ENCODE measurements at regions not wholly inside any gene's neighbourhood (a gene's known extent, or its start where the extent isn't known, plus 50 kb on each side); places are given as distances from the start of the nearest gene placed in this dataset.

DNA sequence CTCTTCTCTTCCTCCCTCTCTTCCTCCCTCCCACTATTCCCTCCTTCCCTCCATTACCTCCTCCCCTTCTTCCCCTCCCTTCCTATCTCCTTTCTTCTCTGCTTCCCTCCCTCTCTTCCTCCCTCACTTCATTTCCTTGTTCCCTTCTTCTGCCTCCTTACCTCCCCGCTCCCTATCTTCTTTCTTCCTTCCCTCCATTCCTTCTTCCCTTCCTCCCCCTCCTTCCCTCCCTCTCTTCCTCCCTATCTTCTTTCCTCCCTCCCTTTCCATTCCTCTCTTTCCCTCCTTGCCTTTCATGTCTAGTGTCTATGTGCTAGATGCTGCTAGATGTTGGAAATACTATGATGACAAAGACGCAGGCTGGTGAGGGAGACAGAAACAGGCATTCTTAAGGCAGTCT lies 246.0 kb downstream of the TDRD15 start:
- Histone ChIP-seq H3K27ac (ENCODE audit: insufficient read depth, low read length) (no peak overlapping the region), H3K9me3 (ENCODE audit: control insufficient read depth, insufficient read depth, low read depth, low read length) (no peaks in the 10 kb centered on the region), H4K20me1 (ENCODE audit: control insufficient read depth, extremely low read depth, insufficient read depth, low read length) (no peaks in the 10 kb centered on the region), H3K79me2 (ENCODE audit: control insufficient read depth, insufficient read depth, low read length) (no peaks in the 10 kb centered on the region), H3K4me2 (ENCODE audit: extremely low read depth, insufficient read depth, low read length) (no peak overlapping the region), H3K36me3 (ENCODE audit: control insufficient read depth, insufficient read depth, low read length) (no peaks in the 10 kb centered on the region), H3K4me3 (replicated peaks in 1 of 4; ENCODE audit: control extremely low read depth in 1 of 4, insufficient read depth in 1 of 4, low read depth in 3 of 4, low read length in 4 of 4) (no peak overlapping the region), H3K9ac (ENCODE audit: insufficient read depth, low read length) (no peak overlapping the region), H2AFZ (ENCODE audit: low read length) (no peak overlapping the region), H3K4me1 (ENCODE audit: control insufficient read depth, extremely low read depth, insufficient read depth, low read length) (no peaks in the 10 kb centered on the region), H3K27me3 (ENCODE audit: control insufficient read depth, insufficient read depth, low read length) (no peaks in the 10 kb centered on the region)
- DNase-seq (ENCODE audit: low read depth in 2 of 2): no peak
- TF ChIP-seq CTCF (conservative IDR thresholded peaks at IDR 0.05 in 1 of 2, IDR thresholded peaks at IDR 0.05 in 1 of 2; ENCODE audit: low read depth in 1 of 2, low read length in 2 of 2): no peak
- TF ChIP-seq EZH2 (IDR thresholded peaks at IDR 0.05; ENCODE audit: low read length, missing control alignments): no peak

DNA sequence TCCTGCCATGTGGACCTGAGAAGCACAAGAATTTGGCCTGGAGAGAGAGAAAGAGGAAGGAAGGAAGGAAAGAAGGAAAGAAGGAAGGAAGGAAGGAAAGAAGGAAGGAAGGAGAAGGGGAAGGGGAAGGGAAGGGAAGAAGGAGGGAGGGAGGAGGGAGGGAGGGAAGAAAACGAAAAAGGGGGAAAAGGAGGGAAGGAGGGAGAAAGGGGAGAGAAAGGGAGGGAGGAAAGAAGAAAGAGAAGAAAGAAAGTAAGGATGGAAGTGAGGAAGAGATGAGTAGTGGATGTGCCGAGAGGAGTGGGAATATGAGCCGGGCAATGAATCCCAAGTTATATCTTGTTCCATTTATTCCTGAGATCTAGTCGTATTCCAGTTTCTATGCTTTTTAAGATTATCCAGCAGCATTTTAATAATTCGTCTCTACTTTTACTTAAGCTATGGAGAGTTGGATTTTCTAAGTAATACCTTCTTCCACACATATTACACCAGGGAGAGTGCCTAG lies 247.8 kb downstream of the TDRD15 start:
- Histone ChIP-seq H3K4me3 (replicated peaks in 1 of 4; ENCODE audit: control extremely low read depth in 1 of 4, insufficient read depth in 1 of 4, low read depth in 3 of 4, low read length in 4 of 4) (no peak overlapping the region), H3K4me1 (ENCODE audit: control insufficient read depth, extremely low read depth, insufficient read depth, low read length) (no peaks in the 10 kb centered on the region), H2AFZ (ENCODE audit: low read length) (no peak overlapping the region), H3K4me2 (ENCODE audit: extremely low read depth, insufficient read depth, low read length) (no peak overlapping the region), H3K9me3 (ENCODE audit: control insufficient read depth, insufficient read depth, low read depth, low read length) (no peaks in the 10 kb centered on the region), H3K27me3 (ENCODE audit: control insufficient read depth, insufficient read depth, low read length) (no peaks in the 10 kb centered on the region), H3K36me3 (ENCODE audit: control insufficient read depth, insufficient read depth, low read length) (no peaks in the 10 kb centered on the region), H3K27ac (ENCODE audit: insufficient read depth, low read length) (no peak overlapping the region), H4K20me1 (ENCODE audit: control insufficient read depth, extremely low read depth, insufficient read depth, low read length) (no peaks in the 10 kb centered on the region), H3K9ac (ENCODE audit: insufficient read depth, low read length) (no peak overlapping the region), H3K79me2 (ENCODE audit: control insufficient read depth, insufficient read depth, low read length) (no peaks in the 10 kb centered on the region)
- no peak for TF ChIP-seq EZH2 (IDR thresholded peaks at IDR 0.05; ENCODE audit: low read length, missing control alignments)
- no peak for TF ChIP-seq CTCF (conservative IDR thresholded peaks at IDR 0.05 in 1 of 2, IDR thresholded peaks at IDR 0.05 in 1 of 2; ENCODE audit: low read depth in 1 of 2, low read length in 2 of 2)
- no peak for DNase-seq (ENCODE audit: low read depth in 2 of 2)

GRCh38 chr2:21372654-21373053 lies 248.9 kb downstream of the TDRD15 start:
- Histone ChIP-seq H3K4me2 (ENCODE audit: extremely low read depth, insufficient read depth, low read length) (no peak overlapping the region), H3K27ac (ENCODE audit: insufficient read depth, low read length) (no peak overlapping the region), H3K4me3 (replicated peaks in 1 of 4; ENCODE audit: control extremely low read depth in 1 of 4, insufficient read depth in 1 of 4, low read depth in 3 of 4, low read length in 4 of 4) (no peak overlapping the region), H3K4me1 (ENCODE audit: control insufficient read depth, extremely low read depth, insufficient read depth, low read length) (no peaks in the 10 kb centered on the region), H4K20me1 (ENCODE audit: control insufficient read depth, extremely low read depth, insufficient read depth, low read length) (no peaks in the 10 kb centered on the region), H3K27me3 (ENCODE audit: control insufficient read depth, insufficient read depth, low read length) (no peaks in the 10 kb centered on the region), H3K9ac (ENCODE audit: insufficient read depth, low read length) (no peak overlapping the region), H2AFZ (ENCODE audit: low read length) (no peak overlapping the region), H3K36me3 (ENCODE audit: control insufficient read depth, insufficient read depth, low read length) (no peaks in the 10 kb centered on the region), H3K9me3 (ENCODE audit: control insufficient read depth, insufficient read depth, low read depth, low read length) (no peaks in the 10 kb centered on the region), H3K79me2 (ENCODE audit: control insufficient read depth, insufficient read depth, low read length) (no peaks in the 10 kb centered on the region)
- TF ChIP-seq CTCF (conservative IDR thresholded peaks at IDR 0.05 in 1 of 2, IDR thresholded peaks at IDR 0.05 in 1 of 2; ENCODE audit: low read depth in 1 of 2, low read length in 2 of 2): peak; percentile 27 to 49
- TF ChIP-seq EZH2 (IDR thresholded peaks at IDR 0.05; ENCODE audit: low read length, missing control alignments): no peak
- DNase-seq (ENCODE audit: low read depth in 2 of 2): peak in 1 of 2 donors; percentile 18
